HFF-Myc (cell line): ENCODE measurements at regions not wholly inside any gene's neighbourhood (a gene's known extent, or its start where the extent isn't known, plus 50 kb on each side); places are given as distances from the start of the nearest gene placed in this dataset.
"Not testable (repeated sequence)": the region's sequence is repeated elsewhere in the genome, so short reads cannot be mapped to it uniquely, and the experiment has no call there.

Experiments
- DNase-seq: peaks from one replicate; pipeline ENCODE4 v3.0.0-alpha.2; 2011; ENCODE audit warnings: low read depth; ENCODE audit errors: extremely low read depth
- H3K4me3 ChIP-seq: replicated peaks from 2 replicates; pipeline ENCODE4 v1.5.1; 2011; ENCODE audit warnings: low read depth, mild to moderate bottlenecking, control low read depth, low read length
- TF ChIP-seq, protein P1 (sequence below): IDR thresholded peaks from 2 replicates; pipeline ENCODE4 v1.5.1; 2012; ENCODE audit warnings: mild to moderate bottlenecking, low read depth, low read length, control low read depth; ENCODE audit errors: missing control alignments

DNA sequence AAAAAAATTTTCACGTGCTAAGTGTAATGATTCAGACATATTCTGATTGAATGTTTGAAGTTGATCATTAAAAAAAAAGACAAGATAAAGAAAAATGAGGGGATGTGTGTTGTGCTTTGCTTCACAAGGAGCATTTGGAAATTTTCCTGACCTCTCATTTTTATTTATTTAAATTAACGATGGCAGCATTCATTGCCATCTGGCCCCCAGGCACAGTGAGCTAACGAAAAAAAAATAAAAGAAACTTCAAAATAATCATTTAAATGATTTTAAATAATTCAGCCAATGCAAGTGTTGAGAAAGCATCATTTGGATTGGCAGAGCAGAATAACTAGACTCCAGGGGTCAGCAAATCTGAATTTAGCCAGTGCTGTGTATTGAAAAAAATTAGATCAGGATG is 1037.2 kb downstream of the CDH11 start:
- no peak for DNase-seq
- no peak overlapping the region for H3K4me3 ChIP-seq
- TF ChIP-seq, protein P1, sequence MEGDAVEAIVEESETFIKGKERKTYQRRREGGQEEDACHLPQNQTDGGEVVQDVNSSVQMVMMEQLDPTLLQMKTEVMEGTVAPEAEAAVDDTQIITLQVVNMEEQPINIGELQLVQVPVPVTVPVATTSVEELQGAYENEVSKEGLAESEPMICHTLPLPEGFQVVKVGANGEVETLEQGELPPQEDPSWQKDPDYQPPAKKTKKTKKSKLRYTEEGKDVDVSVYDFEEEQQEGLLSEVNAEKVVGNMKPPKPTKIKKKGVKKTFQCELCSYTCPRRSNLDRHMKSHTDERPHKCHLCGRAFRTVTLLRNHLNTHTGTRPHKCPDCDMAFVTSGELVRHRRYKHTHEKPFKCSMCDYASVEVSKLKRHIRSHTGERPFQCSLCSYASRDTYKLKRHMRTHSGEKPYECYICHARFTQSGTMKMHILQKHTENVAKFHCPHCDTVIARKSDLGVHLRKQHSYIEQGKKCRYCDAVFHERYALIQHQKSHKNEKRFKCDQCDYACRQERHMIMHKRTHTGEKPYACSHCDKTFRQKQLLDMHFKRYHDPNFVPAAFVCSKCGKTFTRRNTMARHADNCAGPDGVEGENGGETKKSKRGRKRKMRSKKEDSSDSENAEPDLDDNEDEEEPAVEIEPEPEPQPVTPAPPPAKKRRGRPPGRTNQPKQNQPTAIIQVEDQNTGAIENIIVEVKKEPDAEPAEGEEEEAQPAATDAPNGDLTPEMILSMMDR = no peak

- no peak overlapping the region for H3K4me3 ChIP-seq
- DNase-seq = no peak
- TF ChIP-seq, protein P1 = no peak
These were observed 1038.3 kb downstream of the CDH11 start for GRCh38 chr16:64083428-64084129.

- TF ChIP-seq, protein P1 = no peak
- H3K4me3 ChIP-seq = no peak overlapping the region
- DNase-seq = no peak
These were observed 1044.6 kb downstream of the CDH11 start for GRCh38 chr16:64077242-64077641.

GRCh38 chr16:64074706-64075105 is 1047.2 kb downstream of the CDH11 start:
- no peak for DNase-seq
- TF ChIP-seq, protein P1 = no peak

DNA sequence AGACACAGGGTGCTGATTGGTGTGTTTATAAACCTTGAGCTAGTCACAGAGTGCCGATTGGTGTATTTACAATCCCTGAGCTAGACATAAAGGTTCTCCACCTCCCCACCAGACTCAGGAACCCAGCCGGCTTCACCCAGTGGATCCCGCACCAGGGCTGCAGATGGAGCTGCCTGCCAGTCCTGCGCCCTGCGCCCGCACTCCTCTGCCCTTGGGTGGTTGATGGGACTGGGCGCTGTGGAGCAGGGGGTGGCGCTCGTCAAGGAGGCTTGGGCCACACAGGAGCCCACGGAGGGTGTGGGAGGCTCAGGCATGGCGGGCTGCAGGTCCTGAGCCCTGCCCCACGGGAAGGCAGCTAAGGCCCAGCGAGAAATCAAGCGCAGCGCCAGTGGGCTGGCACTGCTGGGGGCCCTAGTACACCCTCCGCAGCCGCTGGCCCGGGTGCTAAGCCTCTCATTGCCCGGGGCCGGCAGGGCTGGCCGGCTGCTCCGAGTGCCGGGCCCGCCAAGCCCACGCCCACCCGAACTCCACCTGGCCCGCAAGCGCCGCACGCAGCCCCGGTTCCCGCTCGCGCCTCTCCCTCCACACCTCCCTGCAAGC is 1049.6 kb downstream of the CDH11 start:
- DNase-seq, H3K4me3 ChIP-seq: not testable (repeated sequence)

More at GRCh38 chr16:64074706-64075105, 1047.2 kb downstream of the CDH11 start:
- H3K4me3 ChIP-seq = no peak overlapping the region

DNA sequence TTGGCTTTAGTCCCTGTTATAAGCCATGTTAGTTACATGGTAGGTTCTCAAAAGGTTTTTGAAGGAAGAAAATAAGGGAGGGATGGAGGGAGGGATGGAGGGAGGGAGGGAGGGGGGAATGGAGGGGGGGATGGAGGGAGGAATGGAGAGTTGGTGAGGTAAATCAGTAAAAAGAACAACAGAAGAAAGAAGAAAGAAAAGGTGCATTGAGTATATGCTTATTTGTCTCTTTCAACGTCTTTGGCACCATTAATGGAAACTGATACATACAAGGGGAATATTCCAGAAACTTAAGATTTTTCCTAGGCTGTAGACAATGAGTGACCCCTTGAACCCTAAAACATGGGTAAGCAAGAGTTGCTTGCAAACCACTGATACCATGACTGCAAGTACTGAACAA is 1056.3 kb downstream of the CDH11 start:
- H3K4me3 ChIP-seq = no peak overlapping the region
- no peak for DNase-seq
- TF ChIP-seq, protein P1 = no peak

- TF ChIP-seq, protein P1 = no peak
- DNase-seq = peak; percentile 0
- H3K4me3 ChIP-seq = no peak overlapping the region
These were observed 1060.2 kb downstream of the CDH11 start for GRCh38 chr16:64061621-64062020.
